ENCODE measurements at regions not wholly inside any gene's neighbourhood (a gene's known extent, or its start where the extent isn't known, plus 50 kb on each side); places are given as distances from the start of the nearest gene placed in this dataset.

DNA sequence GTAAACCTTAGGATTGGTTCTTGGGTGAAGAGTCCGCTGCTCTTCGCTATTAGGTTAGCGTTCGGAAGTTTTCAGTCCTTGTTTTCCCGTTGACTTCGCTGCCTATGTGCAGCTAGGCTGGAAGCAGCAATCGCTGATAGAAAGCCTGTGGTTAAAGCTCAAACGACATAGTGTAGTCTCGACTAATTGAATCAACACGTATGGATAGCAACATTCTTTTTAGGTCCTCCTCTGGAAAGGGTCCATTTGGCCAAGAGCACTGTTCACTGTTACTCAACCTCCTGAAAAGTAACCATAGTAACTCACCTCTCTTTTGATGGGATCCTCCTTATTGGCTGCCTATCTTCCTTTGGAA lies 355.5 kb downstream of the SNAPC1 start:
- intact Hi-C loops (cut with DNase I; ENCODE audit: low total_unique reads) = no loop called here
- TF ChIP-seq CTCF (IDR thresholded peaks at IDR 0.05) (no peak), POLR2A (IDR thresholded peaks at IDR 0.05) (no peak)
- WGBS, 2 donors = 1 to 4% methylated on average over 10 of the region's 10 CpGs
- no peak overlapping the region for H3K4me3 ChIP-seq
- no peak overlapping the region for H3K27ac ChIP-seq
- no peaks in the 10 kb centered on the region for H3K36me3 ChIP-seq (ENCODE audit: low read depth, missing control alignments)
- no peaks in the 10 kb centered on the region for H3K9me3 ChIP-seq
- no peak for DNase-seq
- peaks cover 5% of the 10 kb centered on the region for H3K4me1 ChIP-seq
- no peaks in the 10 kb centered on the region for H3K27me3 ChIP-seq

DNA sequence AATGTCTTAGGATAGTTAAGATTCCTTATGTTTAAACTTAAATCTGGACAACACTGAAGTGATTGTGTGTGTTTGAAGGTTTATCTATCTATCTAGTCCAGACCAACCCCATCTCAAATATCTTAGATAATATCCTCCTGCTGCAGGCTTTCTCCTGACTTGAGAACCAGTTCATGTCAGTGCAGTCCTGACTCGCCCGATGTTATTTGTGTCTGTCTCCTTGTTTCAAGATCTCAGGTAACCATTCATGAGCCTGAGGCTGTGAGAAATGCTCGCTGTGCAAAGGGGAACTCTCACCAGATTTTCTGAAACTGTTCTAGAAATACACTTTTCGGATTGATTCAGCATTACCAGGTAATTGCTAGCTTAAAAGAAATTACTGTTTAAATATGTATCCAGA lies 356.2 kb downstream of the SNAPC1 start:
- WGBS, 2 donors = 63 to 67% methylated on average over 4 of the region's 4 CpGs
- no peak overlapping the region for H3K27ac ChIP-seq
- H3K27me3 ChIP-seq = no peaks in the 10 kb centered on the region
- H3K4me3 ChIP-seq = no peak overlapping the region
- TF ChIP-seq POLR2A (IDR thresholded peaks at IDR 0.05) (no peak), CTCF (IDR thresholded peaks at IDR 0.05) (no peak)
- H3K4me1 ChIP-seq = peaks cover 5% of the 10 kb centered on the region
- DNase-seq = no peak
- intact Hi-C loops (cut with DNase I; ENCODE audit: low total_unique reads) = no loop called here
- H3K9me3 ChIP-seq = no peaks in the 10 kb centered on the region
- H3K36me3 ChIP-seq (ENCODE audit: low read depth, missing control alignments) = no peaks in the 10 kb centered on the region

GRCh38 chr14:62118871-62119270 lies 356.7 kb downstream of the SNAPC1 start:
- H3K4me1 ChIP-seq = peaks cover 5% of the 10 kb centered on the region
- H3K27ac ChIP-seq = no peak overlapping the region
- no peaks in the 10 kb centered on the region for H3K9me3 ChIP-seq
- 58 to 60% methylated on average over 6 of the region's 6 CpGs for WGBS, 2 donors
- no peaks in the 10 kb centered on the region for H3K27me3 ChIP-seq
- DNase-seq = no peak
- no peak overlapping the region for H3K4me3 ChIP-seq
- no peaks in the 10 kb centered on the region for H3K36me3 ChIP-seq (ENCODE audit: low read depth, missing control alignments)
- intact Hi-C loops (cut with DNase I; ENCODE audit: low total_unique reads) = no loop called here
- TF ChIP-seq CTCF (IDR thresholded peaks at IDR 0.05) (no peak), POLR2A (IDR thresholded peaks at IDR 0.05) (no peak)

DNA sequence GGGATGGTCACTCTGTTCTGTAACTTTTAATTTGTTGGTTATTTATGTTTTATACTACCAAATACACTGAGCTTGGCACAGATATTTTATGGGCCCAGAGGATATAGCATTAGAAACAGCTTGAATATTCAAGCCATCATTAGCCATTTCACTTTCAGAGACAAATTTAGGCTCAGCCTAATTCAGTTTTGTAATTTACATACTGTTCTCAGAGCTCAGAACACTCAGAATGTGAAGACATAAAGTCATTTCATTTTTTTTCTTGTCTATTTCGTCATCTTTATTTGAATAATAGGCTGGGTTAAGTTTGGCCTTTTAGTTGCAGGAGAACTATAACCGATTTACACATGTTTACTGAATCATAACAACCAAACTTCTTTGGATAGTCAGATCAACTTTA lies 361.7 kb downstream of the SNAPC1 start:
- Histone ChIP-seq H3K4me1 (no peaks in the 10 kb centered on the region), H3K27ac (no peak overlapping the region), H3K9me3 (no peaks in the 10 kb centered on the region), H3K27me3 (no peaks in the 10 kb centered on the region), H3K36me3 (ENCODE audit: low read depth, missing control alignments) (no peaks in the 10 kb centered on the region), H3K4me3 (no peak overlapping the region)
- DNase-seq = no peak
- TF ChIP-seq POLR2A (IDR thresholded peaks at IDR 0.05) (no peak), CTCF (IDR thresholded peaks at IDR 0.05) (no peak)
- intact Hi-C loops (cut with DNase I; ENCODE audit: low total_unique reads) = no loop called here
- WGBS, 2 donors = 74 to 78% methylated on average over 2 of the region's 2 CpGs

DNA sequence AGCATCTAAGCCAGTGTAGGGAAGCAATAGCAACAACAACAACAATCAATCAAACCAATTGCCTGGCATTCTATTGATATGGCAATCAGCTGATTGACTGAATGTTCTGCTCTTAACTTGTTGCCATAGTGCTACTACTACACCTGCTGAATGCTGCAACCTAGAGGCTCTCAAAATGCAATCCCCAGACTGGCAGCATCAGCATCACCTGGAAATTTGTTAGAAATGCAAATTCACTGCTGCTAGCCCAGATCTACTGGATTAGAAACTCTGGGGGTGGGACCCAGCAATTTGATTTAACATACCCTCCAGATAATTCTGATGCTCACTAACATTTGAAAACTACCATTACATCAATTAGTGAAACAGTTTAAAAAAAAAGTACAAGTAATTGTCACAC lies 363.6 kb downstream of the SNAPC1 start:
- H3K9me3 ChIP-seq = no peaks in the 10 kb centered on the region
- no peaks in the 10 kb centered on the region for H3K4me1 ChIP-seq
- no peaks in the 10 kb centered on the region for H3K27me3 ChIP-seq
- DNase-seq = no peak
- TF ChIP-seq POLR2A (IDR thresholded peaks at IDR 0.05) (no peak), CTCF (IDR thresholded peaks at IDR 0.05) (no peak)
- intact Hi-C loops (cut with DNase I; ENCODE audit: low total_unique reads) = no loop called here
- no peaks in the 10 kb centered on the region for H3K36me3 ChIP-seq (ENCODE audit: low read depth, missing control alignments)
- H3K27ac ChIP-seq = no peak overlapping the region
- no peak overlapping the region for H3K4me3 ChIP-seq

Data from testis (tissue), 2 donors.